Activated T-cell treated with anti-CD3 and anti-CD28 coated beads for 24 hours (primary cell): ENCODE measurements at regions not wholly inside any gene's neighbourhood (a gene's known extent, or its start where the extent isn't known, plus 50 kb on each side); places are given as distances from the start of the nearest gene placed in this dataset.

Experiments
- DNase-seq: peaks from one replicate; pipeline ENCODE4 v3.0.0-alpha.2; 2020; ENCODE audit warnings: low read depth

DNA sequence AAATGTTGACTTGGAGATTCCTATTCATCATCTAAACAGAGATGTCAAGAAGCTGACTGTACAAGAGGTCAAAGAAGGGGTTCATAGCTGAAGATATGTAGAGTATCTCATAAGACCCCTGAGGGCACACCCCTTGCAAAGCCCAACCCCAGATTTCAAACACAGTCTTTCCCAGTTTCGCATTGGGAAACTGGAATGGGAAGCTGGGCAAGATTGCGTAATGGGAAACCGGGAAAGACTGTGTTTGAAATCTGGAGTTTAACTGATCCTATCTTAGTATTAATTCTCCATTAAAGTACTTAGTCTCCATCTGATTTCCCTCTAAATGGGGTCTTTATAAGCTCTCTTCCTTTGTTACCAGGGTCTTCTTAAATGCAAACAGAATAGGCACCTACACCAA is 99.5 kb downstream of the FAM76B start:
- DNase-seq = no peak

- no peak for DNase-seq
Measured at GRCh38 chr11:95688501-95689222, 100.9 kb downstream of the FAM76B start.

DNA sequence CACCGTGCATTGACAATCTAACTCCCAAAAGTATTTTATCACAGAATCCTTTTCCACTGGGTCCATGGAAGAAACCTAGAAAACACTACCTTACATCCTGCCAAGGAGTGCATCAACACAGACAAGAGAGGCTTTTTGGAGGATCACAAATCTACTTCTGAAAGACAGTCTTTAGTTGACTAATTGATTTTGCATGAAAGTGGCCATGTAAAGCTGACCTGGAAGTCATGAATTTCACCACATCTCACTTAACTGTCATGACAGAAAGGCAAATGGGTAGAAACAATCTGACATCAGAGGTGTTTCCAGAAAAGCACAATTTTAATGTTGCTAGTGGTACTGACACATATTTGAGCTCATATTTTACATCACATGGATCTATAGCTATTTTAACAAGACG is 101.6 kb downstream of the FAM76B start:
- DNase-seq = no peak

- no peak for DNase-seq
Measured at GRCh38 chr11:95686265-95686664, 103.3 kb downstream of the FAM76B start.

DNA sequence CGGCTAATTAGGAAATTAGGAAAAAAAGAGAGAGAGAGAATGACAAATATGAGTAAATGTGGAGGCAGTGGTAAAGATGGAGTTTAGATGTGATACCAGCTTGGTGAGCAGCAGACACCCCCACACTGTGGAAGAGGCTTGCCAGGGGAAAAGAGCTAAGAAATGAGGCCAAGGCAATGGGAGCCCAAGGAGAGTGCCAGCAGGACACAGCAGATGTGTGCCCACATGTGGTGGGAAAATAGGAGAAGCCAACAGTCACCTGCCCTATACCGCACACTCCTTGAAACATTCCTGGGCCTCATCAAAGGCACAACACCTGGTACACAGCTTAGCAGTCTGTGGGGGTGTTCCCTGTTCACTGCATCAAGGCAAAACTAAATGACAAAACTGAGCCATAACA is 104.9 kb downstream of the FAM76B start:
- DNase-seq = no peak

DNA sequence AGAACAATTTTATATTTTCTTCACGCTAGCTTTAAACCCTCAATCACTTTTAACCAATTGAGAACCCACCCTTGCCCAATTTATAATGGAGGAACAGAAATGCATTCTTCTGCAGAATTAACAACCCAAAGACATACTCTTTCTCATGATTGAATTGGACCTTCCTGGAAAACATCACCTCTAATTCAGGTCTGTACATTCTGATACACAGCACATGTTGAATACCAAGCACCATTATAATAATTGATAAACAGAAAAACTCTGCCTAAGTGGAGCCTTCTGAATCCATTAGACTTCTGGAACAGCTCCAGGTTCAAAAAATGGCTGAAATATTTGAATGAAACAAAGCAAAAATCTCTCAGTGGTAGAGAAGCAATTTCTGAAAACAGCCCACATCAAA is 105.4 kb downstream of the FAM76B start:
- no peak for DNase-seq

DNA sequence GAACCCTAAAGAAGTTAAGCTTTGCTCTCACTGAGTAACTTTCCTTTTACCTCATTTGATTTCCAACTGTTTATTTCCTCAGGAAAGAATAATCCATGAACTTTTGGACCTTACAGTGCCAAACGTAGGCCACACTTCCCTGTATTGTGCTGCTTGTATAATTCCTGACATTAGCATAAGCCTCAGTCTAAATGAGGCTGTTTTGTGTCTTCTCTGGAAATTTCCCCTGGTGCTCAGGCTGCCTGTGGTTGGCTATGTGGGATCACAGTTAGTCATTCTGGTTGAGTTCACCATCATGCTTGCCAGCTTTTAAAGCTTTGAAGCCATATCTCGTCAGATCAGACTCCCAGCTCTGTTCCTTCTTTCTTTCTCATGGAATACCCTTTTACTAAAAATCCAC is 107.0 kb downstream of the FAM76B start:
- no peak for DNase-seq

- no peak for DNase-seq
Measured at GRCh38 chr11:95680169-95680929, 109.2 kb downstream of the FAM76B start.

- no peak for DNase-seq
Measured at GRCh38 chr11:95678988-95679387, 110.6 kb downstream of the FAM76B start.

DNA sequence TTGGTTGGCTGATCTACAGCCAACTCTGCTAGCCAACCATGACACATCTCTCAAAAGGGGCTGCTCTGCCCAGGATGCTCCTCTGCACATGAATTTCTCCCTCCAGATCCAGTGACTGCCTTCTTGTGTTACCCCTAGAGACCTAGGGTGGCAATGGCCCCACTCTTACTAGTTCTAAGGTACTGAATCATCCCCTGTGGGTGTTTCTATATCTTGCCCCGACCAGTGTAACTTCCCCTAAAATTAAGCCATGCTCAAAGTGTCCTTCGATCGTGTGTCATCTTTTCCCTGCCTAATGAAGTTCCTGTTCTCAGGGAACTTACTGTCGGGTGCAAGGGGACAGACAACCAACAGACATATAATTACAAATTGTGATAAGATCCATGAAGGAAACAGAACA is 113.3 kb downstream of the FAM76B start:
- DNase-seq = no peak

- no peak for DNase-seq
Measured at GRCh38 chr11:95675585-95675984, 114.0 kb downstream of the FAM76B start.

GRCh38 chr11:95674657-95675358 is 114.8 kb downstream of the FAM76B start:
- no peak for DNase-seq

DNA sequence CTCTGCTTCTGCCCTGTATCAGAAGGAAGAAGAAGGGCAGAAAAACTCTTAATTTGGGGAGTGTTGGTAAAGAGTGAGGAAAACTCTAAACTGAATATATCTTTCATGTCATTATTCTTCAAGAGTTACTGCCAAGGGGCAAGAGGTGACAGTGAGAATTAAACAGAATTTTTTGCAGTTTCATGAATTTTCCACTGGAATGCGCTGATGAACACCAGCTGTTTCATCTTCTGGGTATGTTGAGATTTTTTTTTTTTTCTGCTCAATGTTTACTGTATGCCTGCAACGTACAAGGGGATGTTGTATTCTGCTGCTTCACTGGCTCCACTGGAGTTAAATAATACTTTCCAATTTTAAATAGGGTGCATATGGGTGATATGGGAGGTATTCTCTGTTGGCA is 117.8 kb downstream of the FAM76B start:
- no peak for DNase-seq

- no peak for DNase-seq
Measured at GRCh38 chr11:95668131-95668530, 121.5 kb downstream of the FAM76B start.

DNA sequence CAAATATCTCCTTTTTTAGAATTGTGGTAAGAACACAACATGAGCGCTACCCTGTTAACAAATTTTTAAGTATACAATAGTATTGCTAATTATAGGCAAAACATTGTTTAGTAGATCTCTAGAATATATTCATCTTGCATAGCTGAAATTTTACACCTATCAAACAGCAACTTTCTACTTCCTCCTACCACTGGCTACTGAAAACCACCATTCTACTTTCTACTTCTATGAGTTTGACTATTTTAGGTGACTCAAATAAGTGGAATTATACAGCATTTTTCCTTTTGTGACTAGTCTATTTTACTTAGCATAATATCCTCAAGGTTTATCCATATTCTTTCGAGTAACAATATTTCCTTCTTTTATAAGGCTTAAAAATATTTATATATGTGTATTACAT is 128.4 kb downstream of the FAM76B start:
- no peak for DNase-seq

GRCh38 chr11:95660038-95660437 is 129.5 kb downstream of the FAM76B start:
- DNase-seq = no peak

DNA sequence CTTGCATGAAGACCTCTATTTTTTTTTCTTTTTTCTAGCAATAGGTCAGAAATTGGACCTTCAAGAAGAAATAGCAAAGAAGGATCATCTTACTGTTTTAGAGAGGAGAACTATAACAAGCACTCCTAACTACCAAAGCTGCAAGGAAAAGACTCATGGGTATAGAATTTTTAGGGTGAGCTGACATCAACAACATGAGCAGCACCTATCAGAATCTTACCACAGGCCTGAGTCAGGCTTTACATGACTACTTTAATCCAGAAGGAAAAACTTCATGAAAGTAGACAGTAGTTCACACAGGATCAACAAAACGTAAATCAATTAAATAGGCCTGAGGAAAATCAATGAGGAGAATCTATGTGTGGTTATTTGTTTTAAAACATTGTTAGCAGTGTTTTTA is 130.5 kb downstream of the FAM76B start:
- DNase-seq = no peak

DNA sequence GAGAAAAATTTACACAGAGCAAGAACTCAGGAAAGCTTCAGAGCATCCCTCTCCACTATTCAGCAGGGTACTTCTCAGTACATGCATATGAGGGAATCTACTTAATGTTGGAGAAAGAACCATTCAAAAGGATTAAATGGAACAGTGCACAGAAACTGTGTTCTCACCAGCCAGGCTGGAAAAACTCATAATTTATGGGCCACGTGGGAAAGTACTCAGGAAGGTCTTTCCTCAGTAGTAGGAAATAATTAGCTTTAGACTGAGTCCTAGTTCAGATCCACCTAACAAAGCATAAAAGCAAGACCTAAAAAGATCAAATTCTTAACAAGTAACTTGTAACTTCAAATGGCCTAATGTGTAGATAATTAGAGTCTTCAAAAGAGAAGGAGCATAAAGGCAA is 134.0 kb downstream of the FAM76B start:
- no peak for DNase-seq

- DNase-seq = no peak
Measured at GRCh38 chr11:95653680-95654079, 135.9 kb downstream of the FAM76B start.

DNA sequence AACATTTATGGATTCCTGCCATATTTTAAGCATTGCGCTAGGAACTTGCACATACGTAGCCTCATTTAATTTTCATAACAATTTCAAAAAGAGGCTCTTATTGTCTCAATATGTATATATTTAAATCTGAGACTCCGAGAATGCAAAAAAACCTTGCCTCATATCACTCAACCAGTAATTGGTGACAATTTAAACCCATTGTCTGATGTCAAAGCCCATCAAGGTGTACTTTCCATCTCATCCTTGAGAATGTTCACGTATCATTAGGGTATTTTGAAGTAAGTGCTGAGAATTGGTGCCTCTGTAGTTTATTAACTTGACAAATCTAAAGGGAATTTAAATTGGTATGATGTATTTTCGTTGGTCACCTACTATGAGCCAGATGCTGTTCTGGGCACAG is 136.5 kb downstream of the FAM76B start:
- DNase-seq = no peak

GRCh38 chr11:95652002-95652472 is 137.5 kb downstream of the FAM76B start:
- DNase-seq = no peak

DNA sequence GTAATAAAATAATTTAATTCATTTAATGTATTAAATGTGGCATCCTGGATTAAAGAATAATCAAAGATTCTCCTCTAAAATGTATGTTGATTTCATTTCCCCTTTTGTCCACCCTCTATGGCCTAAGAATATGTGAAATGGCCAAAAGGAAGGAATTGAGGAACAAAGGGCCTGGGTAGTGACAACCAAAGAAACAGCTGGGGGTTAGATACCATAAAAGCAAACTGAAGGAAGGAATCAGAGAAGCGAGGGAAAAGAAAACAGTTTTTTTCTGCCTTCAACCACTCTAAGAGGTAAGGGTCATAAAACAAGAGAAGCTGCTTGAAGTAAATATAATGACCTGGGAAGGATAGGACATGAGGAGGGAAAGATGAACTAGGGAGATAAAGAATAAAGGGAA is 139.3 kb downstream of the FAM76B start:
- no peak for DNase-seq

DNA sequence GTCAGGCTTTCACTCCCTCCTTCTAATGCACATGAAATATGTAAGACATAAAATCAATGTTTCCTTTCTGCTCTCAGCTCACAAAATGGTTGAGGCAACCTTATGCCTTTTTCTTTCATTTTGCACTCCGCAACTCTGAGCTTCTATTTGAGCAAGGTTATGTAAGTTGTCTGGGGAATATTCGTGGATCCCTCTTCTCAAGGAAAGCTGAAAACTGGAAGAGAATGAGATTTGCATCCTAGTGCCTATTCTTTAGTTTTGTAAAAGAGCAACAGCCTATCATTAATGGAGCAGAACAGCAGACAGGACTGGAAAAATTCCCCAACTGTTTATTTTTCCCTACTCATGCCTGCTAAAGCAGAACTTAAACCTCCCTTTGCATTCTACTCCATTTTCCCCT is 141.7 kb downstream of the FAM76B start:
- DNase-seq = no peak
